SK-N-MC (cell line): ENCODE measurements at regions not wholly inside any gene's neighbourhood (a gene's known extent, or its start where the extent isn't known, plus 50 kb on each side); places are given as distances from the start of the nearest gene placed in this dataset.

Experiments used
- DNase-seq: peaks from one replicate; pipeline ENCODE4 v3.0.0-alpha.2; 2011; ENCODE audit warnings: low read depth, low spot score
- H3K27ac ChIP-seq: fragments of 200-600 bp; sonication (generic); 2 replicates; pipeline ENCODE4 v1.5.1; 2016; ENCODE audit warnings: mixed run types
- H3K36me3 ChIP-seq: fragments of 200-600 bp; sonication (generic); 2 replicates; pipeline ENCODE4 v1.6.1; 2017; ENCODE audit warnings: antibody characterized with exemption, low read length, mixed read lengths; ENCODE audit not compliant: insufficient read depth
- H3K4me3 ChIP-seq: fragments of 200-600 bp; sonication (generic); 2 replicates; pipeline ENCODE4 v1.5.1; 2016
- H3K9ac ChIP-seq: fragments of 200-600 bp; sonication (generic); 2 replicates; pipeline ENCODE4 v1.8.0; 2017; ENCODE audit warnings: mixed run types, mixed read lengths; ENCODE audit not compliant: insufficient read length
- H3K9me3 ChIP-seq: fragments of 200-600 bp; sonication (generic); 2 replicates; pipeline ENCODE4 v1.6.1; 2017; ENCODE audit warnings: low read depth, mild to moderate bottlenecking, antibody characterized with exemption, low read length, moderate library complexity, mixed read lengths
- EZH2 ChIP-seq: fragments of 200-600 bp; sonication (generic); IDR thresholded peaks from one replicate; pipeline ENCODE4 v1.6.1; 2017; ENCODE audit warnings: antibody characterized with exemption
- FOXP2 ChIP-seq: optimal IDR thresholded peaks from 2 replicates; pipeline ENCODE3; 2011; ENCODE audit warnings: mild to moderate bottlenecking, moderate library complexity; ENCODE audit not compliant: insufficient read depth; ENCODE audit errors: extremely low read length, control extremely low read depth
- POLR2AphosphoS5 ChIP-seq: IDR thresholded peaks from 2 replicates; pipeline ENCODE4 v1.6.1; 2012; ENCODE audit warnings: mild to moderate bottlenecking, low read depth, low read length, borderline replicate concordance

GRCh38 chr11:26035696-26036095 lies 296.2 kb upstream of the ANO3 start:
- no peak overlapping the region for H3K4me3 ChIP-seq
- H3K36me3 ChIP-seq = no peaks in the 10 kb centered on the region
- TF ChIP-seq POLR2AphosphoS5 = no peak
- TF ChIP-seq FOXP2 = no peak
- no peak for TF ChIP-seq EZH2
- H3K9ac ChIP-seq = no peak overlapping the region
- no peak for DNase-seq
- no peaks in the 10 kb centered on the region for H3K9me3 ChIP-seq
- no peak overlapping the region for H3K27ac ChIP-seq

GRCh38 chr11:26037716-26038115 lies 294.2 kb upstream of the ANO3 start:
- no peak for DNase-seq
- no peak for TF ChIP-seq EZH2
- Histone ChIP-seq H3K9ac (no peak overlapping the region), H3K4me3 (no peak overlapping the region), H3K27ac (no peak overlapping the region), H3K36me3 (no peaks in the 10 kb centered on the region), H3K9me3 (no peaks in the 10 kb centered on the region)

DNA sequence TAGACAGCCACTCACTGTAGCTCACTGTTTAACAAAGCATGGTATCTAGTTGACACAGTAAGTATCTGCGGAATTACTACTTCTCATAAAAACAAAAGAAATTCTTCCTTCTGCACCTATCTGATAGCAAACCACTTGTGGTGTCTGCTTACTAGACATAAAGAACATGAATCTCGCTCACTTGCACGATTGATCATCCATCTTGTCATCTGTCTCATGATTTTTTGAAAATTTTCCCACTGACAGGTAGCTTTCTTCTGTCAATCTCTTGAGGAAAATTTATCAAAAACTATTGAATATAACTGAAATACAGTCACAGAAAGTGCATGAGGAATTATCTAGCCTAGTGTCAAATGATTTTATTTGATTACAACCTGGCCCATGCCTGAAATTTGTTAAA lies 291.6 kb upstream of the ANO3 start:
- no peak overlapping the region for H3K4me3 ChIP-seq
- H3K9ac ChIP-seq = no peak overlapping the region
- no peak for TF ChIP-seq FOXP2
- no peak for TF ChIP-seq POLR2AphosphoS5
- TF ChIP-seq EZH2 = no peak
- no peak overlapping the region for H3K27ac ChIP-seq
- H3K36me3 ChIP-seq = no peaks in the 10 kb centered on the region
- no peak for DNase-seq
- no peaks in the 10 kb centered on the region for H3K9me3 ChIP-seq

DNA sequence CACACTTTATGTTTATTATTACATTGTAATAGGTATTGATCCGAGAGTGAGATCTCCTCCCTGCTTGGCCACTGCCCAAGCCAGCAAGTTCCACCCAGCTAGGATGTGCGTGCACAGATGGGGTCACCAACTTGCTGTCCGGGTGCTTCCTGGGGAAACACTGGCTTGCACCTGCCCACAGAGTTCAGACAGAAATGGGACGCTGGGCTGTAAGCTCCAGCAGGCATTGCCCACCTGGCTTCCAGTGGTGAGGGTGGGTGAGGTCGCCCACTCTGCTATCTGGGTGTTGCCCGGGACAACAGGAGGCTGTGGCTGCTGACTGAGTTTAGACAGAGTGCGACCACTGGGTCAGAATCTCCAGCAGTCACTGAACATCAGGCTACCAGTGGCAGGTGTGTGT lies 289.8 kb upstream of the ANO3 start:
- no peak for DNase-seq
- Histone ChIP-seq H3K27ac (no peak overlapping the region), H3K9me3 (no peaks in the 10 kb centered on the region), H3K9ac (no peak overlapping the region), H3K36me3 (no peaks in the 10 kb centered on the region), H3K4me3 (no peak overlapping the region)
- TF ChIP-seq POLR2AphosphoS5 (no peak), FOXP2 (no peak), EZH2 (no peak)

DNA sequence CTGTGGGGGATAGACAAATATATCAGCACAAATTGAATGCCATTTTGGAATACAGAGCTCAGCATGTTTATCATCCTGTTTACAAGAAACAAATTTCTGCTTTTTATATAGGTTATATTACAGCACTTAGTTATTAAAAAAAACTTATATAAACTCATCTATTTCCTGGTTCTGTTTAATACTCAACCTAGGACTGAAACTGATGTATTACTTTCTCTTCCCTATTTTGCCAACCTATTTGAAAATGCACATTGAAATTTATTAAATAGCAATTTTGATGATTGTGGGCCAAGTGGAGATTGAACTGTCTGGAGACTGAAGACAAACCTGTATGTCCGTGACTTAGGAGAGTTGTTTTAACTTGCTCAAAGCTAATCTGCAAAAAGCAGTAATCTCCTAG lies 288.3 kb upstream of the ANO3 start:
- TF ChIP-seq POLR2AphosphoS5 = no peak
- TF ChIP-seq EZH2 = no peak
- TF ChIP-seq FOXP2 = no peak
- Histone ChIP-seq H3K9ac (no peak overlapping the region), H3K9me3 (no peaks in the 10 kb centered on the region), H3K4me3 (no peak overlapping the region), H3K27ac (no peak overlapping the region), H3K36me3 (no peaks in the 10 kb centered on the region)
- DNase-seq = no peak

GRCh38 chr11:26044389-26044788 lies 287.5 kb upstream of the ANO3 start:
- no peak overlapping the region for H3K4me3 ChIP-seq
- H3K9ac ChIP-seq = no peak overlapping the region
- no peaks in the 10 kb centered on the region for H3K9me3 ChIP-seq
- no peaks in the 10 kb centered on the region for H3K36me3 ChIP-seq
- no peak for DNase-seq
- H3K27ac ChIP-seq = no peak overlapping the region
- no peak for TF ChIP-seq FOXP2
- TF ChIP-seq POLR2AphosphoS5 = no peak
- no peak for TF ChIP-seq EZH2

- H3K27ac ChIP-seq = no peak overlapping the region
- TF ChIP-seq POLR2AphosphoS5 (no peak), FOXP2 (no peak), EZH2 (no peak)
Observed at GRCh38 chr11:26045082-26045481, 286.8 kb upstream of the ANO3 start.

DNA sequence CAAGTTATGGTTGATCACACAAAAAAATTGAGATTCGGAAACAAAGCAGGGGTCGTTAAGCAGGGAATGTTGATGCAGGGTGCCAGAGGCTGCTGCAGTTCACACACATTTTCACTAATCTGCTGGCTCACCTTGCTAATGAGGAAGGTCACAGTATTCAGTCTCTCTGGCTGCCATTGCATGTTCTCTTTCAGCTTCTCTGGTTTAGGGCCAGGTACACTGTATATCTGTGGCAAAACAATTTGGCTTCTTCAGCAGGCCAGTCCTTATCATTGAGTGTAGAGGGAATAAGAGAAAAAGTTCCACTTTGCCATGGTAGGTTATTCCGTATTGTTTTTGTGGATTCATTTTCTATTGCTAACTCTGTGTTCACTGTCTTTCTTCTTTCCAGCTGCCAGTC lies 283.7 kb upstream of the ANO3 start:
- no peak overlapping the region for H3K4me3 ChIP-seq
- DNase-seq = no peak
- no peaks in the 10 kb centered on the region for H3K9me3 ChIP-seq
- TF ChIP-seq POLR2AphosphoS5 (no peak), EZH2 (no peak), FOXP2 (no peak)
- no peaks in the 10 kb centered on the region for H3K36me3 ChIP-seq
- no peak overlapping the region for H3K27ac ChIP-seq
- H3K9ac ChIP-seq = no peak overlapping the region

More at GRCh38 chr11:26045082-26045481, 286.8 kb upstream of the ANO3 start:
- Histone ChIP-seq H3K9ac (no peak overlapping the region), H3K4me3 (no peak overlapping the region), H3K9me3 (no peaks in the 10 kb centered on the region), H3K36me3 (no peaks in the 10 kb centered on the region)
- DNase-seq = no peak

- H3K36me3 ChIP-seq = no peaks in the 10 kb centered on the region
- no peak overlapping the region for H3K27ac ChIP-seq
- no peaks in the 10 kb centered on the region for H3K9me3 ChIP-seq
- no peak for DNase-seq
- H3K4me3 ChIP-seq = no peak overlapping the region
- no peak overlapping the region for H3K9ac ChIP-seq
- TF ChIP-seq FOXP2 = no peak
Observed at GRCh38 chr11:26053966-26054365, 278.0 kb upstream of the ANO3 start.

GRCh38 chr11:26062660-26063059 lies 269.3 kb upstream of the ANO3 start:
- TF ChIP-seq POLR2AphosphoS5 (no peak), FOXP2 (no peak), EZH2 (no peak)
- Histone ChIP-seq H3K27ac (no peak overlapping the region), H3K9ac (no peak overlapping the region), H3K4me3 (no peak overlapping the region), H3K9me3 (no peaks in the 10 kb centered on the region), H3K36me3 (no peaks in the 10 kb centered on the region)
- no peak for DNase-seq
